ACHN (cell line): ENCODE measurements at regions not wholly inside any gene's neighbourhood (a gene's known extent, or its start where the extent isn't known, plus 50 kb on each side); places are given as distances from the start of the nearest gene placed in this dataset.

Experiments
- DNase-seq: peaks from one replicate; pipeline ENCODE4 v3.0.0-alpha.2; 2015
- in situ Hi-C: cut with HindIII; loops from 2 replicates; pipeline ENCODE4 v1.10.0; 2017; ENCODE audit warnings: low sequenced_read_pairs, low pct_ligation_motif_present, low pct_unique_long_range_greater_than_20kb

GRCh38 chr7:41037691-41038090, 665.2 kb downstream of the INHBA start:
- no peak for DNase-seq
- in situ Hi-C loops: no loop called here

GRCh38 chr7:41035794-41036193, 667.1 kb downstream of the INHBA start:
- no peak for DNase-seq
- in situ Hi-C loops: no loop called here

GRCh38 chr7:41033500-41033899, 669.4 kb downstream of the INHBA start:
- in situ Hi-C loops: no loop called here
- DNase-seq: no peak

- DNase-seq: no peak
- in situ Hi-C loops: no loop called here
These were observed 672.2 kb downstream of the INHBA start for GRCh38 chr7:41030673-41031072.

- in situ Hi-C loops: no loop called here
- peak; percentile 94 for DNase-seq
These were observed 673.8 kb downstream of the INHBA start for GRCh38 chr7:41029072-41029499.

GRCh38 chr7:41028580-41028979, 674.3 kb downstream of the INHBA start:
- in situ Hi-C loops: no loop called here

GRCh38 chr7:41027428-41028115, 675.3 kb downstream of the INHBA start:
- peak; percentile 97 for DNase-seq
- in situ Hi-C loops: no loop called here

More at GRCh38 chr7:41028580-41028979, 674.3 kb downstream of the INHBA start:
- no peak for DNase-seq

GRCh38 chr7:41024126-41024525, 678.8 kb downstream of the INHBA start:
- in situ Hi-C loops: no loop called here
- no peak for DNase-seq

- in situ Hi-C loops: no loop called here
- DNase-seq: no peak
These were observed 682.8 kb downstream of the INHBA start for GRCh38 chr7:41020056-41020455.

GRCh38 chr7:41013117-41013516, 689.8 kb downstream of the INHBA start:
- no peak for DNase-seq
- in situ Hi-C loops: no loop called here

- DNase-seq: no peak
- in situ Hi-C loops: no loop called here
These were observed 690.8 kb downstream of the INHBA start for GRCh38 chr7:41012041-41012440.

- no peak for DNase-seq
- in situ Hi-C loops: no loop called here
These were observed 691.9 kb downstream of the INHBA start for GRCh38 chr7:41010967-41011366.

GRCh38 chr7:41010418-41010817, 692.5 kb downstream of the INHBA start:
- DNase-seq: no peak

GRCh38 chr7:41007811-41008210, 695.1 kb downstream of the INHBA start:
- DNase-seq: no peak
- in situ Hi-C loops: no loop called here

More at GRCh38 chr7:41010418-41010817, 692.5 kb downstream of the INHBA start:
- in situ Hi-C loops: no loop called here

- no peak for DNase-seq
These were observed 695.5 kb downstream of the INHBA start for GRCh38 chr7:41007351-41007751.

GRCh38 chr7:41006306-41006995, 696.4 kb downstream of the INHBA start:
- in situ Hi-C loops: no loop called here
- DNase-seq: no peak

More at GRCh38 chr7:41007351-41007751, 695.5 kb downstream of the INHBA start:
- in situ Hi-C loops: no loop called here

GRCh38 chr7:41005374-41005901, 697.5 kb downstream of the INHBA start:
- no peak for DNase-seq
- in situ Hi-C loops: no loop called here

- in situ Hi-C loops: no loop called here
These were observed 698.9 kb downstream of the INHBA start for GRCh38 chr7:41003977-41004376.

GRCh38 chr7:41003611-41003940, 699.3 kb downstream of the INHBA start:
- DNase-seq: no peak
- in situ Hi-C loops: no loop called here

More at GRCh38 chr7:41003977-41004376, 698.9 kb downstream of the INHBA start:
- no peak for DNase-seq
